GM12878 (cell line): ENCODE measurements at regions not wholly inside any gene's neighbourhood (a gene's known extent, or its start where the extent isn't known, plus 50 kb on each side); places are given as distances from the start of the nearest gene placed in this dataset.

Source experiments
- ATAC-seq: fragments of 200-7000 bp; cut with Tn5 transposase; 3 replicates; pipeline ENCODE4 v1.9.1; 2020; ENCODE audit warnings: mild to moderate bottlenecking, moderate library complexity
- BruUV-seq: library from RNA; stranded (reverse); fragments of 400-500 nt; replicated peaks from 2 replicates; lab custom pipeline; 2021; lab: Mats Ljungman, UMichigan
- CTCF ChIA-PET: fragments of 300-600 bp; sonication (Branson Sonifier 250); formaldehyde crosslinking; extraction: SDS; loops from one replicate; lab custom pipeline; 2021; ENCODE audit warnings: inconsistent platforms; lab: Yijun Ruan, JAX
- POLR2A ChIA-PET: fragments of 350-600 bp; formaldehyde crosslinking; extraction: SDS; loops from one replicate; lab custom pipeline; 2021; ENCODE audit warnings: inconsistent platforms; lab: Charles Lee
- RAD21 ChIA-PET: fragments of 300-600 bp; sonication (Branson Sonifier 250); formaldehyde crosslinking; loops from one replicate; lab custom pipeline; 2023; ENCODE audit warnings: antibody characterized with exemption; ENCODE audit not compliant: unreplicated experiment; lab: Charles Lee
- SMC1A ChIA-PET: fragments of 300-600 bp; sonication (Branson Sonifier 250); formaldehyde crosslinking; loops from one replicate; lab custom pipeline; 2023; ENCODE audit not compliant: unreplicated experiment, uncharacterized antibody; lab: Charles Lee
- DNase-seq: peaks from one replicate; pipeline ENCODE4 v3.0.0-alpha.2; 2011; ENCODE audit warnings: low read depth, low spot score
- FAIRE-seq: peaks from 3 replicates; lab custom pipeline; 2011; peaks lifted over from hg19 to GRCh38; lab: Jason Lieb, UNC
- H2AFZ ChIP-seq: 2 replicates; pipeline ENCODE4 v1.6.0; 2011; ENCODE audit warnings: low read depth, low read length, control low read depth; ENCODE audit not compliant: control insufficient read depth
- H3K27ac ChIP-seq: 2 replicates; pipeline ENCODE4 v1.5.1; 2011; ENCODE audit warnings: control low read depth; ENCODE audit not compliant: control insufficient read depth, insufficient read depth
- H3K27me3 ChIP-seq, 2 experiments: replicated peaks in 1 of 2; 2 replicates each; pipeline versions ENCODE4 v1.6.0 to v1.6.1; 2011; ENCODE audit warnings: low read length in 1 of 2; ENCODE audit not compliant: control insufficient read depth in 2 of 2, insufficient read depth in 2 of 2
- H3K36me3 ChIP-seq, 2 experiments: 2 replicates each; pipeline ENCODE4 v1.5.1; 2011; ENCODE audit warnings: low read length in 1 of 2; ENCODE audit not compliant: control insufficient read depth in 2 of 2, insufficient read depth in 2 of 2
- H3K4me1 ChIP-seq: 2 replicates; pipeline ENCODE4 v1.6.1; 2011; ENCODE audit warnings: mild to moderate bottlenecking, low read length, moderate library complexity, mixed read lengths; ENCODE audit not compliant: control insufficient read depth, insufficient read depth
- H3K4me2 ChIP-seq: 2 replicates; pipeline ENCODE4 v1.6.0; 2011; ENCODE audit warnings: control low read depth; ENCODE audit not compliant: control insufficient read depth, insufficient read depth
- H3K4me3 ChIP-seq: fragments of 200-600 bp; sonication (generic); 2 replicates; pipeline ENCODE4 v1.5.1; 2016
- H3K79me2 ChIP-seq: 2 replicates; pipeline ENCODE4 v1.6.0; 2011; ENCODE audit warnings: low read length; ENCODE audit not compliant: control insufficient read depth, insufficient read depth
- H3K9ac ChIP-seq: 2 replicates; pipeline ENCODE4 v1.8.0; 2011; ENCODE audit warnings: low read length, control low read depth, mixed read lengths; ENCODE audit not compliant: control insufficient read depth, insufficient read depth
- H3K9me3 ChIP-seq: replicated peaks from 3 replicates; pipeline ENCODE4 v1.5.1; 2011; ENCODE audit warnings: mild to moderate bottlenecking, low read length; ENCODE audit not compliant: control insufficient read depth, insufficient read depth
- H4K20me1 ChIP-seq: 2 replicates; pipeline ENCODE4 v1.6.0; 2011; ENCODE audit not compliant: control insufficient read depth, insufficient read depth
- HSF1 ChIP-seq: fragments of 150-350 bp; IDR thresholded peaks from 2 replicates; pipeline ENCODE4 v1.6.1; 2014; ENCODE audit warnings: mild to moderate bottlenecking, low read depth, low read length
- MYC ChIP-seq: IDR thresholded peaks from 2 replicates; pipeline ENCODE4 v1.6.1; 2011; ENCODE audit warnings: mild to moderate bottlenecking, low read length, moderate library complexity, inconsistent platforms; ENCODE audit not compliant: insufficient read depth, insufficient replicate concordance, insufficient read length, severe bottlenecking
- PAX8 ChIP-seq: fragments of 450-650 bp; IDR thresholded peaks from 2 replicates; pipeline ENCODE4 v1.6.1; 2017; ENCODE audit warnings: mild to moderate bottlenecking, moderate library complexity
- RAD51 ChIP-seq: fragments of 450-650 bp; IDR thresholded peaks from 2 replicates; pipeline ENCODE4 v1.6.1; 2016; ENCODE audit warnings: moderate library complexity, mild to moderate bottlenecking, inconsistent platforms
- RELA ChIP-seq: fragments of 450-650 bp; IDR thresholded peaks from 2 replicates; pipeline ENCODE4 v1.8.0; 2014; ENCODE audit warnings: borderline replicate concordance; ENCODE audit not compliant: partially characterized antibody
- SMC3 ChIP-seq: IDR thresholded peaks from 2 replicates; pipeline ENCODE4 v1.6.1; 2011; ENCODE audit warnings: low read length, improper control_type of control experiment, borderline replicate concordance
- SUZ12 ChIP-seq: fragments of 200-600 bp; sonication (generic); IDR thresholded peaks from one replicate; pipeline ENCODE4 v1.6.1; 2018; ENCODE audit warnings: antibody characterized with exemption, mild to moderate bottlenecking; ENCODE audit not compliant: unreplicated experiment
- ZNF274 ChIP-seq: IDR thresholded peaks from one replicate; pipeline ENCODE4 v1.8.0; 2011; ENCODE audit not compliant: insufficient read length, insufficient read depth
- ZNF384 ChIP-seq: IDR thresholded peaks from 2 replicates; pipeline ENCODE4 v1.6.1; 2012; ENCODE audit warnings: low read depth, mild to moderate bottlenecking, low read length, improper control_type of control experiment, borderline replicate concordance
- WGBS: methylation state at CpG from one replicate; pipeline ENCODE4 v1.1.6; 2016; ENCODE audit warnings: low lambda C conversion rate; ENCODE audit not compliant: insufficient replicate concordance, insufficient coverage; ENCODE audit errors: missing lambda C conversion rate; 5-methylcytosine and 5-hydroxymethylcytosine counted together
- in situ Hi-C: fragments of 300-500 bp; cut with MboI; formaldehyde crosslinking; loops from 9 replicates; pipeline ENCODE4 v1.14.3; 2018; ENCODE audit warnings: mixed read lengths
- intact Hi-C: fragments of 100-400 bp; cut with micrococcal nuclease; formaldehyde crosslinking; loops from one replicate; pipeline ENCODE4 v1.14.2; 2022; ENCODE audit not compliant: unreplicated experiment
- TF ChIP-seq, protein P1 (sequence below): IDR thresholded peaks from 2 replicates; pipeline ENCODE4 v1.6.1; 2012; ENCODE audit warnings: mild to moderate bottlenecking, low read depth, low read length
- TF ChIP-seq, protein P2 (sequence below): IDR thresholded peaks from 2 replicates; pipeline ENCODE4 v1.6.1; 2012; ENCODE audit warnings: low read depth, low read length, improper control_type of control experiment
- TF ChIP-seq, protein P3 (sequence below): fragments of 450-650 bp; IDR thresholded peaks from 2 replicates; pipeline ENCODE4 v1.6.1; 2017; ENCODE audit warnings: mild to moderate bottlenecking, moderate library complexity
- TF ChIP-seq, protein P4 (sequence below): fragments of 450-650 bp; IDR thresholded peaks from 2 replicates; pipeline ENCODE4 v1.6.1; 2016; ENCODE audit warnings: mild to moderate bottlenecking

DNA sequence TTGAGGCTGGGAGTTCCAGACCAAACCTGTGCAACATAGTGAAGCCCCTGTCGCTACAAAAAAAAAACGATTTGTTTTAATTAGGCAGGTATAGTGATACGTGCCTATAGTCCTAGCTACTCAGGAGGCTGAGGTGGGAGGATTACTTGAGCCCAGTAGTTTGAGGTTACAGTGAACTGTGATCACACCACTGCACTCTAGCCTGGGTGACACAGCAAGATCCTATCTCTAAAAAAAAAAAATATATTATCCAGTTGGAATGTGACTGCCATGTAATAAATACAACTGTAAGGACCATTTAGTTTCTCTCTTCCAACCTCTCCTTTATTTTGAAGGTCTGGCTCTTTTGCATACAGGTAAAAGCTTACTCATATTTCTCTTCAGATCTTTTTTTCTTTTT, 571.5 kb downstream of the UTRN start:
- Histone ChIP-seq H3K9me3 (no peaks in the 10 kb centered on the region; the same call in 2 of the 3 replicates), H4K20me1 (no peaks in the 10 kb centered on the region), H3K9ac (no peak overlapping the region), H3K4me2 (no peak overlapping the region), H2AFZ (no peak overlapping the region), H3K79me2 (no peaks in the 10 kb centered on the region), H3K4me3 (no peak overlapping the region), H3K36me3 (no peaks in the 10 kb centered on the region), H3K27ac (no peak overlapping the region), H3K4me1 (no peaks in the 10 kb centered on the region), H3K27me3 (no peaks in the 10 kb centered on the region)
- ChIA-PET RAD21 (no interaction called here), POLR2A (no interaction called here), CTCF (no interaction called here), SMC1A (no interaction called here)
- DNase-seq: no peak
- FAIRE-seq: no peak
- 71% methylated on average over 3 of the region's 3 CpGs for WGBS
- no TSS peak for BruUV-seq
- in situ Hi-C loops: no loop called here
- intact Hi-C loops: no loop called here
- ATAC-seq: no peak; the same call in 2 of the 3 replicates
- TF ChIP-seq, protein P1, sequence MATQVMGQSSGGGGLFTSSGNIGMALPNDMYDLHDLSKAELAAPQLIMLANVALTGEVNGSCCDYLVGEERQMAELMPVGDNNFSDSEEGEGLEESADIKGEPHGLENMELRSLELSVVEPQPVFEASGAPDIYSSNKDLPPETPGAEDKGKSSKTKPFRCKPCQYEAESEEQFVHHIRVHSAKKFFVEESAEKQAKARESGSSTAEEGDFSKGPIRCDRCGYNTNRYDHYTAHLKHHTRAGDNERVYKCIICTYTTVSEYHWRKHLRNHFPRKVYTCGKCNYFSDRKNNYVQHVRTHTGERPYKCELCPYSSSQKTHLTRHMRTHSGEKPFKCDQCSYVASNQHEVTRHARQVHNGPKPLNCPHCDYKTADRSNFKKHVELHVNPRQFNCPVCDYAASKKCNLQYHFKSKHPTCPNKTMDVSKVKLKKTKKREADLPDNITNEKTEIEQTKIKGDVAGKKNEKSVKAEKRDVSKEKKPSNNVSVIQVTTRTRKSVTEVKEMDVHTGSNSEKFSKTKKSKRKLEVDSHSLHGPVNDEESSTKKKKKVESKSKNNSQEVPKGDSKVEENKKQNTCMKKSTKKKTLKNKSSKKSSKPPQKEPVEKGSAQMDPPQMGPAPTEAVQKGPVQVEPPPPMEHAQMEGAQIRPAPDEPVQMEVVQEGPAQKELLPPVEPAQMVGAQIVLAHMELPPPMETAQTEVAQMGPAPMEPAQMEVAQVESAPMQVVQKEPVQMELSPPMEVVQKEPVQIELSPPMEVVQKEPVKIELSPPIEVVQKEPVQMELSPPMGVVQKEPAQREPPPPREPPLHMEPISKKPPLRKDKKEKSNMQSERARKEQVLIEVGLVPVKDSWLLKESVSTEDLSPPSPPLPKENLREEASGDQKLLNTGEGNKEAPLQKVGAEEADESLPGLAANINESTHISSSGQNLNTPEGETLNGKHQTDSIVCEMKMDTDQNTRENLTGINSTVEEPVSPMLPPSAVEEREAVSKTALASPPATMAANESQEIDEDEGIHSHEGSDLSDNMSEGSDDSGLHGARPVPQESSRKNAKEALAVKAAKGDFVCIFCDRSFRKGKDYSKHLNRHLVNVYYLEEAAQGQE: no peak
- TF ChIP-seq MYC (no peak), HSF1 (no peak), RAD51 (no peak), SUZ12 (no peak), SMC3 (no peak), ZNF384 (no peak), ZNF274 (no peak), PAX8 (no peak), RELA (no peak)
- TF ChIP-seq, protein P2, sequence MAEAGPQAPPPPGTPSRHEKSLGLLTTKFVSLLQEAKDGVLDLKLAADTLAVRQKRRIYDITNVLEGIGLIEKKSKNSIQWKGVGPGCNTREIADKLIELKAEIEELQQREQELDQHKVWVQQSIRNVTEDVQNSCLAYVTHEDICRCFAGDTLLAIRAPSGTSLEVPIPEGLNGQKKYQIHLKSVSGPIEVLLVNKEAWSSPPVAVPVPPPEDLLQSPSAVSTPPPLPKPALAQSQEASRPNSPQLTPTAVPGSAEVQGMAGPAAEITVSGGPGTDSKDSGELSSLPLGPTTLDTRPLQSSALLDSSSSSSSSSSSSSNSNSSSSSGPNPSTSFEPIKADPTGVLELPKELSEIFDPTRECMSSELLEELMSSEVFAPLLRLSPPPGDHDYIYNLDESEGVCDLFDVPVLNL: no peak
- TF ChIP-seq, protein P3, sequence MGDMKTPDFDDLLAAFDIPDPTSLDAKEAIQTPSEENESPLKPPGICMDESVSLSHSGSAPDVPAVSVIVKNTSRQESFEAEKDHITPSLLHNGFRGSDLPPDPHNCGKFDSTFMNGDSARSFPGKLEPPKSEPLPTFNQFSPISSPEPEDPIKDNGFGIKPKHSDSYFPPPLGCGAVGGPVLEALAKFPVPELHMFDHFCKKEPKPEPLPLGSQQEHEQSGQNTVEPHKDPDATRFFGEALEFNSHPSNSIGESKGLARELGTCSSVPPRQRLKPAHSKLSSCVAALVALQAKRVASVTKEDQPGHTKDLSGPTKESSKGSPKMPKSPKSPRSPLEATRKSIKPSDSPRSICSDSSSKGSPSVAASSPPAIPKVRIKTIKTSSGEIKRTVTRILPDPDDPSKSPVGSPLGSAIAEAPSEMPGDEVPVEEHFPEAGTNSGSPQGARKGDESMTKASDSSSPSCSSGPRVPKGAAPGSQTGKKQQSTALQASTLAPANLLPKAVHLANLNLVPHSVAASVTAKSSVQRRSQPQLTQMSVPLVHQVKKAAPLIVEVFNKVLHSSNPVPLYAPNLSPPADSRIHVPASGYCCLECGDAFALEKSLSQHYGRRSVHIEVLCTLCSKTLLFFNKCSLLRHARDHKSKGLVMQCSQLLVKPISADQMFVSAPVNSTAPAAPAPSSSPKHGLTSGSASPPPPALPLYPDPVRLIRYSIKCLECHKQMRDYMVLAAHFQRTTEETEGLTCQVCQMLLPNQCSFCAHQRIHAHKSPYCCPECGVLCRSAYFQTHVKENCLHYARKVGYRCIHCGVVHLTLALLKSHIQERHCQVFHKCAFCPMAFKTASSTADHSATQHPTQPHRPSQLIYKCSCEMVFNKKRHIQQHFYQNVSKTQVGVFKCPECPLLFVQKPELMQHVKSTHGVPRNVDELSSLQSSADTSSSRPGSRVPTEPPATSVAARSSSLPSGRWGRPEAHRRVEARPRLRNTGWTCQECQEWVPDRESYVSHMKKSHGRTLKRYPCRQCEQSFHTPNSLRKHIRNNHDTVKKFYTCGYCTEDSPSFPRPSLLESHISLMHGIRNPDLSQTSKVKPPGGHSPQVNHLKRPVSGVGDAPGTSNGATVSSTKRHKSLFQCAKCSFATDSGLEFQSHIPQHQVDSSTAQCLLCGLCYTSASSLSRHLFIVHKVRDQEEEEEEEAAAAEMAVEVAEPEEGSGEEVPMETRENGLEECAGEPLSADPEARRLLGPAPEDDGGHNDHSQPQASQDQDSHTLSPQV: no peak
- TF ChIP-seq, protein P4, sequence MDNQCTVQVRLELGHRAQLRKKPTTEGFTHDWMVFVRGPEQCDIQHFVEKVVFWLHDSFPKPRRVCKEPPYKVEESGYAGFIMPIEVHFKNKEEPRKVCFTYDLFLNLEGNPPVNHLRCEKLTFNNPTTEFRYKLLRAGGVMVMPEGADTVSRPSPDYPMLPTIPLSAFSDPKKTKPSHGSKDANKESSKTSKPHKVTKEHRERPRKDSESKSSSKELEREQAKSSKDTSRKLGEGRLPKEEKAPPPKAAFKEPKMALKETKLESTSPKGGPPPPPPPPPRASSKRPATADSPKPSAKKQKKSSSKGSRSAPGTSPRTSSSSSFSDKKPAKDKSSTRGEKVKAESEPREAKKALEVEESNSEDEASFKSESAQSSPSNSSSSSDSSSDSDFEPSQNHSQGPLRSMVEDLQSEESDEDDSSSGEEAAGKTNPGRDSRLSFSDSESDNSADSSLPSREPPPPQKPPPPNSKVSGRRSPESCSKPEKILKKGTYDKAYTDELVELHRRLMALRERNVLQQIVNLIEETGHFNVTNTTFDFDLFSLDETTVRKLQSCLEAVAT: no peak
